Stomach smooth muscle (tissue), 2 donors: ENCODE measurements at regions not wholly inside any gene's neighbourhood (a gene's known extent, or its start where the extent isn't known, plus 50 kb on each side); places are given as distances from the start of the nearest gene placed in this dataset.

Source experiments
- H3K27ac ChIP-seq: one replicate; pipeline ENCODE4 v1.7.0; 2013; ENCODE audit warnings: mild to moderate bottlenecking, low read length, inconsistent platforms
- H3K27me3 ChIP-seq, 2 donors: one replicate each; pipeline ENCODE4 v1.7.0; 2013; ENCODE audit warnings: low read length in 2 of 2; ENCODE audit not compliant: insufficient read depth in 2 of 2, control insufficient read depth in 1 of 2
- H3K36me3 ChIP-seq, 2 donors: one replicate each; pipeline ENCODE4 v1.7.0; 2013; ENCODE audit warnings: low read length in 2 of 2; ENCODE audit not compliant: control insufficient read depth in 2 of 2, insufficient read depth in 2 of 2
- H3K4me1 ChIP-seq: one replicate; pipeline ENCODE4 v1.7.0; 2013; ENCODE audit warnings: low read length; ENCODE audit not compliant: control insufficient read depth, insufficient read depth
- H3K4me3 ChIP-seq, 2 donors: one replicate each; pipeline ENCODE4 v1.7.0; 2013; ENCODE audit warnings: low read length in 2 of 2
- H3K9ac ChIP-seq, 2 donors: one replicate each; pipeline ENCODE4 v1.7.0; 2013; ENCODE audit warnings: low read length in 2 of 2, mild to moderate bottlenecking in 1 of 2
- H3K9me3 ChIP-seq, 2 donors: one replicate each; pipeline ENCODE4 v1.7.0; 2013; ENCODE audit warnings: low read length in 2 of 2; ENCODE audit not compliant: control insufficient read depth in 2 of 2
- donor health status: healthy.
- donor health status: Pancreatic carcinoma.

DNA sequence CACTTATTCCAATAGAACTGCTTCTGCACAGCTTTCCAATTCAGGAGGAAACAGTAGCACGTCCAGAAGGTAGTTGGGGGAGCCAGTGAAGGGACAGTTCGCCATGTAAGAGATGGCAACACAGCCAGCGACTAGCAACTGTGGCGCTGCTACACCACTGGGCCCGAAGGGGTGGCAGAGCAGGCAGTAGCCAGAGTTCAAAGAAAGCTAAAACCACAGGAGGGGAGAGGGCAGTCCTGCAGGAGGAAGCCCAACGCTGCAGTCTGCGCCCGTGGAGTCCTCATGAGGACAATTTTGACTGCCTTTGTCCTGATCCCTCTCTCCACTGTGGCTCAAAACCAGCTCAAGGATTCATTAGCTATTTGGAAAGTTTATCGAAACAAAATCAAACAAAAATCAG is 591.2 kb downstream of the VRK1 start:
- Histone ChIP-seq H3K9me3 (no peaks in the 10 kb centered on the region), H3K9ac (no peak overlapping the region), H3K27ac (no peak overlapping the region), H3K27me3 (peaks cover 0 to 2% of the 10 kb centered on the region in 2 donors), H3K4me1 (no peaks in the 10 kb centered on the region), H3K36me3 (no peaks in the 10 kb centered on the region), H3K4me3 (no peak overlapping the region)

DNA sequence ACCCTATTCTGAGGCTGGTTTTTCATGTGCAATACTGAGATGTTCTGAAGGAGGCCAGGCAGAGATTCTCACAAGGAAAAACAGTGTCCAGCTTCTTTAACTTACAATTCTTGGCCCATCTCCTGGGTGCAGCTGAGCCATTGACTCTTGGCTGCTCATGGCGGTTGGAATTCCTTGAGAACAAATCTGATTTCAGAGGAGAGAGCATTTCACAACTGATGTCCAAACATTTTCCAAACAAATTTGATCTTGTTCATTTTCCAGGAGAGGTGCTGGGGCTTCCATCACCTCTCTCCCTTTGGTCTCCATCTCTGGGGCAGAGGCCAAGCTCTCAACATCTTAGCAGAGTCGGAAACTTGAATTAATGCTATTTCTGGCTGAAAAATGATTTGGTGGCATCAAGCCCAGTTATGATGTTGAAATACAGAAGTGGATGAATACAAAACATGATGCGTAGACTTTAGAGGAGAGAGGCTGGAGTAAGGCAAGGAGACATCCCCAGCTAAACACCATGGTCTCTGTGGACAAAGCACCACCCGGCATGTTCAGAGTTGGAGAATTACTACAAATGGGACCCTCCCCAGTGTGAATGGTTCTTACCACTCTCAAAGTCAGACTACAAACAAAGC is 593.0 kb downstream of the VRK1 start:
- H3K4me3 ChIP-seq: no peak overlapping the region
- no peaks in the 10 kb centered on the region for H3K4me1 ChIP-seq
- H3K27me3 ChIP-seq: peaks cover 0 to 8% of the 10 kb centered on the region in 2 donors
- no peak overlapping the region for H3K27ac ChIP-seq
- no peaks in the 10 kb centered on the region for H3K36me3 ChIP-seq
- no peaks in the 10 kb centered on the region for H3K9me3 ChIP-seq
- no peak overlapping the region for H3K9ac ChIP-seq

DNA sequence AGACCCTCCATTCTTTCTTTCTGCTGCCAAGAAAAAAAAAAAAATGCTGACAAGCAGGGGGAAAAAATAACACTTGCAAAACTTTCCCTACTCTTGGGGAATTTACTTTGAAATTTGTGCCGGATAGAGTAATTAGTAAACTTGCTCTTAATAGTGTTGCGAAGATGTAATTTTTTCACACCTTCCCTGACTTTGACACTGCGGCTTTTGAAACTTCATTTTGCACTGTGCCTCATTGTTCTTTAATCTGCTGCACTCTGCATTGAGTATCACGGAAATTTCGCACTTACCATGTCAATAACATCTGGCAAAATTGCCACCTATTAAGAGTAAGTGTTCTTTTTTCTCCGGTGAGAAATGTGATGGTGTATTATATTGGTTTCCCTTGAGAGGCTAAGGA is 596.1 kb downstream of the VRK1 start:
- H3K9me3 ChIP-seq: no peaks in the 10 kb centered on the region
- H3K27ac ChIP-seq: no peak overlapping the region
- H3K4me1 ChIP-seq: no peaks in the 10 kb centered on the region

DNA sequence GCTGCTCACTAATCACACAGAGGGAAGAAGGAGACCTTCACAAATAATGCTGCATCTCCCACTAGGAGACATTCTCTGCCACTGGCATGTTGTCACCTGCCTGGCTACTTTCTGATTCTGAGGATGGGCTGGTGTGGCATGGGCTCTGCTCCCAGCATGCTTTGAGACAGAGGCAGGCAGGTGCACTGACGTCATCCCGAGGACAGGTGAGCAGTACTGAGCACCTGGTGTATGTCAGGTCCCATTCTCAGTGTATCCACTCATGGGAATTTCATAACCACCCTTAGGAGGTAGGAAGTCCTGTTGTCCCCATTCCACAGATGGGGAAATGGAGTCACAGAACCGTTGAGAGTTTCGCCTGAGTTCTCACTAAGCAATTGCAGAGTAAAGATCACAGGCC is 597.9 kb downstream of the VRK1 start:
- no peak overlapping the region for H3K27ac ChIP-seq
- no peak overlapping the region for H3K9ac ChIP-seq
- no peaks in the 10 kb centered on the region for H3K4me1 ChIP-seq
- no peaks in the 10 kb centered on the region for H3K36me3 ChIP-seq
- peaks cover 0 to 10% of the 10 kb centered on the region in 2 donors for H3K27me3 ChIP-seq
- H3K9me3 ChIP-seq: peaks cover 0 to 1% of the 10 kb centered on the region in 2 donors
- H3K4me3 ChIP-seq: no peak overlapping the region

More for the DNA sequence above, 596.1 kb downstream of the VRK1 start:
- no peak overlapping the region for H3K9ac ChIP-seq
- peaks cover 0 to 10% of the 10 kb centered on the region in 2 donors for H3K27me3 ChIP-seq
- H3K36me3 ChIP-seq: no peaks in the 10 kb centered on the region
- no peak overlapping the region for H3K4me3 ChIP-seq

DNA sequence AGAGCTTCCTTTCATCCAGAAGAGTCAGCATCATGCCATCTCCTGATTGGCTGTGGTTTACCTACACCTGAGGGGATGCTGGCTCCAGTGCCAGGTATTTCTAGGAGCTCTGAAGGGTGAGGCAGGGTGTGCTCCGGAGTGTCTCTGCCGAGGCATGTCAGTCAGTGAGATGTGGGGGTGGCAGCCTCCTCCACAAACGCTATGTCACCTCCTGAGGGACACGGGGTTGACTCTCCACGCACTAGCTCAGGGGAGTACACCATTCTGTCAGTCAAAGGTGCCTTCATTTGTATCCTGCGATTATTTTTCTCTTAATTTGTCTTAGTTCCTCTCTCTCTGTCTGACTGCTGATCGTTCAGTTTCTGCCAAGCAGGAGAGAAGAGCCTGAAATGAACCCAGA is 604.5 kb downstream of the VRK1 start:
- H3K4me1 ChIP-seq: no peaks in the 10 kb centered on the region

DNA sequence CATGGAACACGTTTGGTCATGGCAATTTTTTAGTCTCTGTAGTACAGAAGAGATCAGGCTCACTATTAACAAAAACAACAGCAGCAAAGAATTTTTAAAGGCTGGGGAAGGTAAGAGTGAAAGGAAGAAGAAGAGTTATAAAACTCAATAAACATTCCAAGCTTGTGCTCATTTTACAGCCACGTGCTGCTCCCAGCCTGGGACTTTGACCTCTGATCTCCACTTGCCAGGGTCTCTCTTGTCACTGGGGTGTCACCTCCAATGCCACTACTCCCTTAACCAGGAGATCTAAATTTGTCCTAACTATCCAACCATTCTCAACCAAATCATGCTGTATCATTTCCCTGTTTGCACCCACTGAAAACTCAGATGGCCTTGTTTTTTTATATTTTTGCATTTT is 605.1 kb downstream of the VRK1 start:
- Histone ChIP-seq H3K9ac (no peak overlapping the region), H3K27me3 (peaks cover 2 to 11% of the 10 kb centered on the region in 2 donors), H3K4me3 (no peak overlapping the region), H3K36me3 (no peaks in the 10 kb centered on the region), H3K4me1 (no peaks in the 10 kb centered on the region), H3K9me3 (peaks cover 3 to 4% of the 10 kb centered on the region in 2 donors), H3K27ac (no peak overlapping the region)

More for the DNA sequence above, 604.5 kb downstream of the VRK1 start:
- peaks cover 0 to 11% of the 10 kb centered on the region in 2 donors for H3K27me3 ChIP-seq
- H3K9me3 ChIP-seq: peaks cover 3 to 4% of the 10 kb centered on the region in 2 donors
- no peaks in the 10 kb centered on the region for H3K36me3 ChIP-seq
- no peak overlapping the region for H3K27ac ChIP-seq
- H3K4me3 ChIP-seq: no peak overlapping the region
- no peak overlapping the region for H3K9ac ChIP-seq

DNA sequence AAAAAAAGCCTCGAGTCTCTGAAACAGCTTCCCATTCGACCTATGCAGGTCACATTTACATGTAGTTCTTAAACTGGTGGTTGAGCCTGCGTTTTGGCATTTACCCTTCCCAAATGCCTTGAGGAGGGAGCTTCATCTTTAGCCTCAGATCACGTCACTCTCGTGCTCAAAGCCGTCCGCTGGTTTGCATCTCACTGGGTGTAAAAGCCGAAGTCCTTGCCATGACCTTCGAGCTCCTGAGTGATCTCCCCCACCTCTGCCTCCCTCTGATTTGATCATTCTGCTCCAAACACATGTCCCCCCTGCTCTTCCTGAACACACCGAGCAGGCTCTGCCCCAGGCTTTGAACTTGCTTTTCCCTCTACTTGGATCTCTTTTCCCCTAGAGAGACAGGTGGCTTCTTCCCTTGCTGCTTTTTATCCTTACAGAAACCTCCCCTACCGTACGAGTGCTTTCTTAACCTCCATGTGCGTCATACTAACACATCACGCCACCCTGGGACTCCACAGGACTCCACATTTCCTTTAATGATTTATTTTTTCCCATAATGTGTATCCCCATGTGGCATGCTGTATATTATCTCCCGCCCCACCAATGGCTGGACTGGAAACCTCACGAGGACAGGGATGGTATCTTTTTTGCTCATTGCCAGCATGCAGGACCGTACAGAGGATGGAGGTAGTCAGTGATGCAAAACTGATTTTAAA is 610.7 kb downstream of the VRK1 start:
- Histone ChIP-seq H3K9ac (no peak overlapping the region), H3K27me3 (peaks cover 28 to 41% of the 10 kb centered on the region in 2 donors), H3K4me1 (no peaks in the 10 kb centered on the region), H3K9me3 (peaks cover 0 to 2% of the 10 kb centered on the region in 2 donors), H3K27ac (no peak overlapping the region), H3K4me3 (no peak overlapping the region), H3K36me3 (no peaks in the 10 kb centered on the region)

DNA sequence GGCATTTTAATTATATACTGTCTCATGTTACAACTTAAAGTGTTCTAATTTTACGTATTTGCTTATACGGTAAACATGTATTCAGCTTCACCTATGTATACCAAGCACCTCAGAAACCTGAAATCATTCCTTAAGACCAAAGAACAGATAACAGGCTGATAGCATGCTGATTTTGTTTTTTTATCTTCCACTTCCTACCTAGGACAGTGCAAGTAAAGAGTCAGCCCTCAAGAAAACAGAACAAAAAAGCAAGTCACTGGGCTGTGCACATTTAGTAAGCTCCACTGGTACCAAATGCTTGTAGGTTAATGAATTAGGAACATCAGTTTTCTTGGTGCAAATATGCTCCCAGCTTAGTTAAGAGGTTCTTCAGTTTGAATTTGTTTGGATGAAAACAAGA is 611.3 kb downstream of the VRK1 start:
- H3K9ac ChIP-seq: no peak overlapping the region
- peaks cover 31 to 48% of the 10 kb centered on the region in 2 donors for H3K27me3 ChIP-seq
- H3K27ac ChIP-seq: no peak overlapping the region

DNA sequence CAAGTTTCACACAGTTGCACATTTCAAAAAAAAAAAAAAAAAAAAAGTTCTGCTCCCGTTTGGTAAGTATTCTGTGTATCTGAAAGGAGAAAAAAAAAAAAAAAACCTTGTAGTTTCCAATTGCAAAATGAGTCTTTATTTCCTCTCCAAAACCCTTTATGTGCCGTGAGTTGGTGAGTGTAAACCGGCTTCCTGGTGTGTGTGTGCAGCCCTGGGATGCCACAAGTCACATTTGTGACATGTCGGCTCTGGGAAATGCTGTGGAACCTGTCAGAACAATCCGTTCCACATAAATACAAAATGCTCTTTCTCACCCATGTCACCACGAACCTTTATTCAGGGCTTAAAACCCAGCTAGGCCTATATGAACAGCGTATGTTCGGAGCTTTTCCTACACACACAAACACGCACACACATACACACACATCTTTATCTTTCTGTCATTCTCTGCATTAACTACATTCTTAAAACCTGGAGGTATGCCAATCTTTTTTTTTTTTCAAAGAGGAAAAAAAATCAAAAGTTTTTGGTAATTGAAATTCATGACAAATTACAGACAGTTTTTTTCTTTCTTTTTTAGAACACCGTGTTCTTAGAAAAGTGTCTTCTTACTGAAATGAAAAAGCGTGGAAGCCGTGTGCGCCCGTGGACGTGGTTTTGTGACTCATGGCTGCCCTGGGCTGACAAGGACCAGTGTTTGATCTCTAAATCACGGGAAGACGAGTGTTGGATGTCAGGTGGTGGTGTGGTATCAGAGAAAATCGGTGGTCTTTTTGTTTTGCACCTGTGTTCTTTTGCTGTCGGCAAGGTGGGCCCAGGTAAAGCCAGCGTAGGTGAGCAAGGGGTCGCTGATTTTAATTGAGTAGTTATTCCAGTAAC is 612.0 kb downstream of the VRK1 start:
- Histone ChIP-seq H3K4me3 (no peak overlapping the region), H3K9me3 (peaks cover 0 to 2% of the 10 kb centered on the region in 2 donors), H3K36me3 (no peaks in the 10 kb centered on the region), H3K27ac (no peak overlapping the region), H3K4me1 (no peaks in the 10 kb centered on the region), H3K9ac (no peak overlapping the region), H3K27me3 (peaks cover 37 to 53% of the 10 kb centered on the region in 2 donors)

More for the DNA sequence above, 611.3 kb downstream of the VRK1 start:
- no peaks in the 10 kb centered on the region for H3K36me3 ChIP-seq
- no peaks in the 10 kb centered on the region for H3K4me1 ChIP-seq
- no peak overlapping the region for H3K4me3 ChIP-seq
- peaks cover 0 to 2% of the 10 kb centered on the region in 2 donors for H3K9me3 ChIP-seq

DNA sequence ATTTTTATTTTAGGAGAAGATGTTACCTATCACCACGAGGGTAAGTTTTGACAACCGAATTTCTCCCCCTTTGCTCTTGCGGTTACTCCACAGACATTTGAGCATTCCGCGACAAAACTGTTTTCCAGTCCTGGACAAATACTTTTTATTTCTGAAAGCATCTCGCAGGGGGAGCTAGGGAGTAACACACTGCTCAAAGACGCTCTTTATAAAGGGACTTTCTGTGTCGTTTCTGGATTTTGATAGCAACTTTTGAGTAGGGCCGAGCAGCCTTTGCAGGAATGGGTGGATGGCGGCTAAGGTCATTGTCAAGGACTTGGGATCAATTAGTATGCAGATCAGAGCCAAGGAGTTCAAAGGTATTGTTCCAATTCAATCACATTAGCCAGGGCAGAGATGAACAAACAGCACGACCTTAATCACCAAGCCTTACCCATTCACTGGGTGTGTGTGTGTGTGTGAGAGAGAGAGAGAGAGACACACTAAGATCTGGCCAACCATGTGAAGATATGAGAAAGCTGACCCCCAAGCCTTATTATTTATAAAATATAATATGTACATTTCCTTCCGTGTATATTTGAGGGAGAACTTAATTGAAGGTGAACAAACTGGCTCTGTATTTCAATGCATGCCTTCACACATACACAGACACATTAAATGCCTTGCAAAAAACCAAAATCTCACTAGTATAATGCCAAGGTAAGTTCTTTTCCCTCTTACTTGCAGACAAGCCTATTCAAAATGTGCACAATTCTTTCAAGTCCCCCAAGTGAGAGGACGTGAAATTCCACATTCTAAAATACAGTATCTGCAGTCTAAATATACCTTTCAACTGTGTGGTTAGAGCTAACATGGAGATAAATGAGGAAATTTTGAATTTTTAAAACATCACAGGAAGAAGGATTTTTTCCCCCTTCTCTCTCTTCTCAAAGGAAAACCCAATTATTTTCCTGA is 613.8 kb downstream of the VRK1 start:
- Histone ChIP-seq H3K27me3 (peaks cover 50 to 58% of the 10 kb centered on the region in 2 donors), H3K27ac (no peak overlapping the region)

More for the DNA sequence above, 613.8 kb downstream of the VRK1 start:
- Histone ChIP-seq H3K4me1 (no peaks in the 10 kb centered on the region), H3K9me3 (peaks cover 0 to 2% of the 10 kb centered on the region in 2 donors), H3K36me3 (no peaks in the 10 kb centered on the region), H3K9ac (no peak overlapping the region), H3K4me3 (no peak overlapping the region)
